ENCODE measurements at regions not wholly inside any gene's neighbourhood (a gene's known extent, or its start where the extent isn't known, plus 50 kb on each side); places are given as distances from the start of the nearest gene placed in this dataset.

GRCh38 chr17:6304894-6305612, 129.9 kb downstream of the AIPL1 start:
- H3K36me3 ChIP-seq (replicated peaks; ENCODE audit: control insufficient read depth, insufficient read depth, low read length), result no peaks in the 10 kb centered on the region
- H3K4me3 ChIP-seq (ENCODE audit: insufficient read depth, low read depth, low read length), result no peak overlapping the region
- DNase-seq, result no peak
- H3K27me3 ChIP-seq (ENCODE audit: control insufficient read depth, insufficient read depth, low read length), result no peaks in the 10 kb centered on the region; the same call in 1 of the 2 replicates

GRCh38 chr17:6303664-6304063, 131.3 kb downstream of the AIPL1 start:
- peak; percentile 67 for DNase-seq

GRCh38 chr17:6299275-6299674, 135.6 kb downstream of the AIPL1 start:
- DNase-seq, result no peak
- no peaks in the 10 kb centered on the region for H3K36me3 ChIP-seq (replicated peaks; ENCODE audit: control insufficient read depth, insufficient read depth, low read length)
- H3K27me3 ChIP-seq (ENCODE audit: control insufficient read depth, insufficient read depth, low read length), result no peaks in the 10 kb centered on the region; the same call in 1 of the 2 replicates
- no peak overlapping the region for H3K4me3 ChIP-seq (ENCODE audit: insufficient read depth, low read depth, low read length)

More at GRCh38 chr17:6303664-6304063, 131.3 kb downstream of the AIPL1 start:
- Histone ChIP-seq H3K36me3 (replicated peaks; ENCODE audit: control insufficient read depth, insufficient read depth, low read length) (no peaks in the 10 kb centered on the region), H3K4me3 (ENCODE audit: insufficient read depth, low read depth, low read length) (no peak overlapping the region), H3K27me3 (ENCODE audit: control insufficient read depth, insufficient read depth, low read length) (no peaks in the 10 kb centered on the region; the same call in 1 of the 2 replicates)

GRCh38 chr17:6297960-6298359, 137.0 kb downstream of the AIPL1 start:
- Histone ChIP-seq H3K4me3 (ENCODE audit: insufficient read depth, low read depth, low read length) (no peak overlapping the region), H3K27me3 (ENCODE audit: control insufficient read depth, insufficient read depth, low read length) (no peaks in the 10 kb centered on the region; the same call in 1 of the 2 replicates), H3K36me3 (replicated peaks; ENCODE audit: control insufficient read depth, insufficient read depth, low read length) (no peaks in the 10 kb centered on the region)
- no peak for DNase-seq

GRCh38 chr17:6297119-6297518, 137.8 kb downstream of the AIPL1 start:
- no peak overlapping the region for H3K4me3 ChIP-seq (ENCODE audit: insufficient read depth, low read depth, low read length)
- H3K36me3 ChIP-seq (replicated peaks; ENCODE audit: control insufficient read depth, insufficient read depth, low read length), result no peaks in the 10 kb centered on the region
- no peak for DNase-seq
- no peaks in the 10 kb centered on the region; the same call in 1 of the 2 replicates for H3K27me3 ChIP-seq (ENCODE audit: control insufficient read depth, insufficient read depth, low read length)

- no peak overlapping the region for H3K4me3 ChIP-seq (ENCODE audit: insufficient read depth, low read depth, low read length)
- H3K27me3 ChIP-seq (ENCODE audit: control insufficient read depth, insufficient read depth, low read length), result no peaks in the 10 kb centered on the region
- DNase-seq, result no peak
- H3K36me3 ChIP-seq (replicated peaks; ENCODE audit: control insufficient read depth, insufficient read depth, low read length), result no peaks in the 10 kb centered on the region
Observed at GRCh38 chr17:6290488-6291196, 144.3 kb downstream of the AIPL1 start.

- Histone ChIP-seq H3K36me3 (replicated peaks; ENCODE audit: control insufficient read depth, insufficient read depth, low read length) (no peaks in the 10 kb centered on the region), H3K27me3 (ENCODE audit: control insufficient read depth, insufficient read depth, low read length) (no peaks in the 10 kb centered on the region), H3K4me3 (ENCODE audit: insufficient read depth, low read depth, low read length) (no peak overlapping the region)
- peak; percentile 46 for DNase-seq
Observed at GRCh38 chr17:6286233-6286632, 148.7 kb downstream of the AIPL1 start.

- H3K36me3 ChIP-seq (replicated peaks; ENCODE audit: control insufficient read depth, insufficient read depth, low read length), result no peaks in the 10 kb centered on the region
- no peaks in the 10 kb centered on the region for H3K27me3 ChIP-seq (ENCODE audit: control insufficient read depth, insufficient read depth, low read length)
- H3K4me3 ChIP-seq (ENCODE audit: insufficient read depth, low read depth, low read length), result no peak overlapping the region
- DNase-seq, result no peak
Observed at GRCh38 chr17:6285486-6285885, 149.4 kb downstream of the AIPL1 start.

GRCh38 chr17:6279659-6280058, 155.3 kb downstream of the AIPL1 start:
- Histone ChIP-seq H3K4me3 (ENCODE audit: insufficient read depth, low read depth, low read length) (no peak overlapping the region), H3K27me3 (ENCODE audit: control insufficient read depth, insufficient read depth, low read length) (no peaks in the 10 kb centered on the region), H3K36me3 (replicated peaks; ENCODE audit: control insufficient read depth, insufficient read depth, low read length) (no peaks in the 10 kb centered on the region)
- peak; percentile 80 for DNase-seq

- Histone ChIP-seq H3K27me3 (ENCODE audit: control insufficient read depth, insufficient read depth, low read length) (no peaks in the 10 kb centered on the region), H3K36me3 (replicated peaks; ENCODE audit: control insufficient read depth, insufficient read depth, low read length) (no peaks in the 10 kb centered on the region), H3K4me3 (ENCODE audit: insufficient read depth, low read depth, low read length) (no peak overlapping the region)
- no peak for DNase-seq
Observed at GRCh38 chr17:6278376-6278775, 156.5 kb downstream of the AIPL1 start.

GRCh38 chr17:6276711-6277110, 158.2 kb downstream of the AIPL1 start:
- Histone ChIP-seq H3K36me3 (replicated peaks; ENCODE audit: control insufficient read depth, insufficient read depth, low read length) (no peaks in the 10 kb centered on the region), H3K27me3 (ENCODE audit: control insufficient read depth, insufficient read depth, low read length) (no peaks in the 10 kb centered on the region), H3K4me3 (ENCODE audit: insufficient read depth, low read depth, low read length) (no peak overlapping the region)
- peak; percentile 46 for DNase-seq

- H3K36me3 ChIP-seq (replicated peaks; ENCODE audit: control insufficient read depth, insufficient read depth, low read length), result no peaks in the 10 kb centered on the region
- no peak for DNase-seq
- H3K27me3 ChIP-seq (ENCODE audit: control insufficient read depth, insufficient read depth, low read length), result no peaks in the 10 kb centered on the region
- no peak overlapping the region for H3K4me3 ChIP-seq (ENCODE audit: insufficient read depth, low read depth, low read length)
Observed at GRCh38 chr17:6274310-6274709, 160.6 kb downstream of the AIPL1 start.

GRCh38 chr17:6269478-6269877, 165.4 kb downstream of the AIPL1 start:
- DNase-seq, result peak; percentile 59
- Histone ChIP-seq H3K4me3 (ENCODE audit: insufficient read depth, low read depth, low read length) (no peak overlapping the region), H3K27me3 (ENCODE audit: control insufficient read depth, insufficient read depth, low read length) (no peaks in the 10 kb centered on the region), H3K36me3 (replicated peaks; ENCODE audit: control insufficient read depth, insufficient read depth, low read length) (no peaks in the 10 kb centered on the region)

GRCh38 chr17:6261466-6261865, 173.5 kb downstream of the AIPL1 start:
- Histone ChIP-seq H3K36me3 (replicated peaks; ENCODE audit: control insufficient read depth, insufficient read depth, low read length) (no peaks in the 10 kb centered on the region), H3K4me3 (ENCODE audit: insufficient read depth, low read depth, low read length) (no peak overlapping the region), H3K27me3 (ENCODE audit: control insufficient read depth, insufficient read depth, low read length) (no peaks in the 10 kb centered on the region)
- DNase-seq, result no peak

GRCh38 chr17:6259899-6260298, 175.0 kb downstream of the AIPL1 start:
- no peaks in the 10 kb centered on the region for H3K27me3 ChIP-seq (ENCODE audit: control insufficient read depth, insufficient read depth, low read length)
- no peak for DNase-seq
- no peaks in the 10 kb centered on the region for H3K36me3 ChIP-seq (replicated peaks; ENCODE audit: control insufficient read depth, insufficient read depth, low read length)
- H3K4me3 ChIP-seq (ENCODE audit: insufficient read depth, low read depth, low read length), result no peak overlapping the region
